GM19239 (cell line): ENCODE measurements at regions not wholly inside any gene's neighbourhood (a gene's known extent, or its start where the extent isn't known, plus 50 kb on each side); places are given as distances from the start of the nearest gene placed in this dataset.

Experiments
- DNase-seq: peaks from one replicate; pipeline ENCODE4 v3.0.0; 2011; ENCODE audit warnings: low spot score; ENCODE audit not compliant: insufficient read length
- FAIRE-seq: peaks from 2 replicates; lab custom pipeline; 2011; peaks lifted over from hg19 to GRCh38; lab: Jason Lieb, UNC

DNA sequence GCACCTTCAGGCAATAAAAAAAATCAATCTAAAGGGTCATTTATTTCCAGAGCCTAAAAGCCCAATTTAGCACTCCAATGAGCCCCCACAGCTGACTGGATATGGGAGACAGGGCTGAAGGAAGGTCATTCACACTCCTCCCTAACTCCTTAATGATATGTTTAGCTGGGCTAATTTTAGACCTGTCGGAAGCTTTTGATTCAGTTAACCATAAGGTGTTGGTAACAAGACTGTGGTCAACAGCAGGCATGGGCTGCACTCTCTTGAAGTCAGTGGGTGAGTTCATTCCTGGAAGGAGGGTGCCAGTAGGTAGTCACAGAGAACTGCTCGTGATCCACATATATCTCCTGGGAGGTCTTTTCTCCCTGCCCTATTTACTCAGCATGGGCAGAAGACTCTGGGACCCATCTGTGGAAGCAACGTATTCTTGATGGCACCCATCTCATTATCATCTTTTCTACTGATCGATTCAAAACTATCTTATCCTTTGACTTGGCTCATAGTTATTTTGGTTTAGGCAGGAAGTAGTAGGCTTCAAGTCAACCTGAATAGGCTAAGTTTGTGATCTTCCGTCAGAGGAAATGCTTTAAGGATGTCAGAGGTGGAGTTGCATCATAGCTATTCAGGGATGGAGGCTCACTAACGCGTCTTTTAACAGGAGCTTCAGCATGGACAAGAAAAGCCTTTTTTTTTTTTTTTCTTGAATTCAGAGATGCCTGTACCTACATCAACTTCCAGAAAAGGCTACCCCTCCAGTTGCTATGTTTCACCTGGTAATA is 367.7 kb upstream of the SLC30A5 start:
- FAIRE-seq: no peak
- no peak for DNase-seq

DNA sequence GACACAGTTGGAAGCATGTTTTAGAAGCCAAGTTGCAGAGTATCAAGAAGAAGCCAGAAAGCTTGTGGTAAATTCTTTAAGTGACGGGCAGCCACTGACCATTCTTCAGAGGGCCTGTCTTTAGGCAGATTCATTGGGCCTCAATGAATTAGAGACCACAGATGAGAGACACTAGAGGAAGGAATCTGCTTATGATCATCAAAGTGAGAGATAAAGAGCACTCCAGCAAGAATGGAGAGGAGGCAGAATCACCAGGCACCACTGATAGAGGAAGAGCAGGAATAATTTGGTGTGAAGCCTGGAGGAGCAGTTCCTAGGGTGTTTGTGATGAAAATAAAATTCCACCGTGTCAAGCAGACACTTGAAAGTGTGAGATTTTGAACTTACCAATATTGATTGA is 365.9 kb upstream of the SLC30A5 start:
- FAIRE-seq (no peak), DNase-seq (no peak)

DNA sequence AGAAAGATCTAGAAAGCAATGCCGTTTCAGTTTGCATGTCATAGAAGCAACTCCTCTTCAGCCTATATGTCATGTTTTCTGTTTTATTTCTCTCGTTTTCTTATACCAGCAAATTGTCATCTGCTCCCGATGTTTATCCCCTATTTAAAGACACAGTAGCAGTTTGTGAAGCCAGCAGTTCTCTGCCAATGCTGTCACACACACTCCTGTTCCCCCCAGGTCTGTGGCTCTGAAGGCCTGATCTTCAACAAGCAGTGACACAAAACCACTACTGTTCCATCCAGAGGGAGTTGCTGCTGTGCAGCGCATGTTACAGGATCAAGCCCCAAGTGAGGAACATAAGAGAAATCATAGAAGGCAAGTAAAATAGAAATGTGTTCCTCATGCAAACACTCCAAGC is 364.1 kb upstream of the SLC30A5 start:
- DNase-seq: no peak
- no peak for FAIRE-seq

DNA sequence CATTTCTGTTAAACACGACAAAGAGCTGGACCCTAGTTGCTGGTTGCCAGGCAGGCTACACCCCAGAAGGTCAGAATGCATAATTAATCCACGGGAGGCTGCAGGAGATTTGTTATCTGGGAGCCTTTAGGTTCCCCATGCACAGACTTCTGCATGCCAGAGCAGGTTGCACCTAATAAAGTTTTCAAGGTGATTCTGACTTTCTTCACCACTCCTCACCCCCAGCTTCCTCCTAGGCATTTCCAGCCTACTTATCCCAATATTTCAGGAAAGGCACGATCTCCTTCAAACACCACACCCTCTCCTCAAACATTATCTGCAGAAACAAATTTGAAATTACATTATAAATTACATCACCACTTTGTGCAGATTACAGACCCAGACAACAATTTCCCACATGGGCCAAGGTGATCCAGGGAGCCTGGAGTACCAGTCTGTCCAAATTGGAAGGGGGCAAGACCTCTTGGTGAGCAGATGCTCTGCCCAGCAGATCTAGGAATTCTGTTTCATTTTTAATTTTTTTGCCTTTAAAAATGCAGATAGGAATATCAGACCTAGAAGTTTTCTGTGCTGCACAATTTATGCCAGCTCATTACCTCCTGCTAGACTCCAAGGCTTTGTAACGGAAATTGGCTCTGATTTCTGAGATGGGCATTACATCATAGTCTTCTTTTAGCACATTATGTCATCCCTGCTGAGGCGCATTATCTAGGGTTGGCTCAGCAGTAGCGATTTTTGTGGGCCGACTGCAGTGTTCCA is 363.4 kb upstream of the SLC30A5 start:
- FAIRE-seq (no peak), DNase-seq (no peak)

DNA sequence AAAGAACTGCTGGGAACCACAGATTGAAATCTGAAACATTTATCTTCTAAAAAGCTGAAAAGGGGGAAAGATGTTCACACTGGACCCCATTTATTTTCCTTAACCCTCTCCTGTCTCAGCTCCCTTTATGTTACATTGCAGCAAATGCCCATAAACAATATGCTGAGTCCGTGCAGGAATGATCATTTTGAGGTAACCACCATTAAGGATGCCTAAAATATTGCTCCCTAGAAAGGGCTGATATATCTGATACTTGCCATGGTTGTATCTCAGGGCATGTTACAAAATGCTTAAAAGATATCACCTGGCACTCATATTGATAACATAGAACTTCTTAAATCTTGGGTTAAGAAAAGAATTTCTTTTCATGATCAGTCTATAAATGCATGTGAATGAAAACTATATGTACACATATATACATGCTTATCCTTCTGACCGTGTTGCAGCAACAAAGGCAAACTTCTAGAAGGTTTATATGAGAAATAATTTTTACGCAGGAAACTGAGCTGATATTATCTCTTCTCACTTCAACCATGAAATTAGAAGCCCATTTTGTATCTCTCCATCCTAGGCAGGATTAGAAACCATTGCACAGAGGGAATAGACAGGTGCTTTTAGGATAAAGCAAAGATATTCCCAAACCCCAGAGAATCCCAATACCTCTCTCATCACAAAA is 362.7 kb upstream of the SLC30A5 start:
- FAIRE-seq: no peak
- DNase-seq: no peak

DNA sequence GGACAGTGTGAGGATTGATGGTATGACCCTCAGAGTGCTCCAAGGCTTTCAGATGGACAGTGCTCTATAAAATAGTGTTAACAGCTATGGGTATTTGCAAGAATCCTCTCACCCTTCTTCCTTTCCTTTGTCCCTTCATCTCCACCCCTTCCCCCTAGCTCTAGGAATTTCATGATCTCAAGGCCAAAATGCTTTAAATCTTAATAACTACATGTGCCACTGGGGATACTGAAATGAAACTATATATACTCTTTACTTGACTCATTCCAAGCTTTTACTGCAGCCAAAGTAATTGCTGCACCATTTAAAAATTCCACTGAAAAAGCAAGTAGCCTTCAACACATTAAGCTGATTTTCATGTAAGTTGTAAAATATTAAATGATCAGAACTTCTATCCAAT is 361.6 kb upstream of the SLC30A5 start:
- DNase-seq (no peak), FAIRE-seq (no peak)

DNA sequence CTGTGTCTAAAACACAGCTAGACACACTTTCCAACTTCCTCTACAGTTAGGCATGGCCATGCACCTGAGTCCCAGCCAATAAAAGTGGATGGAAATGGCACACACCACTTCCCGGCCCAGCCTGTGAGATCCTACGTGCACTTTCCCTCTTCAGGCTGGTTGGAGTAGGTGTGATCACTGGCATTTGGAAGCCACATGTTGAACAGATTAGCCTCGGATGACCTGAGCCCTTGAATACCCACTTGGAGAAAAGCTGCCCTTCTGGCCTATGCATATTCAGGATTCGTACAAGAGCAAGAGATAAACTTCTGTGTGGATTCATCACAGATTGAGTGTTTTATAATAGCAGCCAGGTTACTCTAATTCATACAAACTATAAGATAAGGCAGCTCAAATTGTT is 359.0 kb upstream of the SLC30A5 start:
- no peak for DNase-seq
- no peak for FAIRE-seq

DNA sequence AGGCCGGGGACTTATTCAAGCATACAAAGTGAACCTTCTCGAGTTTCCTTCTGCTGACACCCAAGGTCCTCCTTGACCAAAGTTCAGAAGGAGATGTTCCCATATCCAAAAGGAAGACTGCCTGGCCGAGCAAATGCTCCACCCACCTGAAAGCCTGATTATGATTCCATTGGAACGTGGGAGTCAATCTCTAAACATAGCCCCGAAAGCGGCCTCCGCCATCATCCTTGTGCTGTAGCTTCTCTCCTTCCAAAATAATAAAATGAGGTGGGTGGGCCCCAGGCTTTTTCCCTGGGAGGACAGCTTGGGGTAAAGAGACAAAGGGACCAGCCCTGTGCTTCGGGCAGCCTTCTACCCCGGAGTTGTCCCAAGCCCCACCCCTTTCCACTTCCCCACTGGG is 355.6 kb upstream of the SLC30A5 start:
- DNase-seq (no peak), FAIRE-seq (no peak)

DNA sequence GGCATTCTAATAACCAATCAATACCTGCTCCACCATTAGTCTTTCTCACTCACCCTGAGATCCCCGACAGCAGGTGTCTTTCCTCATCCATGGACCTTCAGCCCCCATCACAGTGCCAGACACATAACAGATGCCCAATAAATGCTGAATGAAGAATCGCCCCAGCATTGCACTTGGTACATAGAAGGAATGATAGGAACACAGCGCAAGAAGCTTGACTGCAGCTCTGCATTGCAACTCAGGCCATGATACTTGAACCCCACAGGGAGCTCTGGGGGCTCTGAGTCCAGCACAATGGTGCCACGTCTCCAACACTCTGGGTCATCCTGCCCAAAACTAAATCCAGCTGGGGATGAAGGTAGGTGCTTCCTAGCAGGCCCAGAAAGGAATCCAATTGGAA is 355.0 kb upstream of the SLC30A5 start:
- FAIRE-seq: no peak

DNA sequence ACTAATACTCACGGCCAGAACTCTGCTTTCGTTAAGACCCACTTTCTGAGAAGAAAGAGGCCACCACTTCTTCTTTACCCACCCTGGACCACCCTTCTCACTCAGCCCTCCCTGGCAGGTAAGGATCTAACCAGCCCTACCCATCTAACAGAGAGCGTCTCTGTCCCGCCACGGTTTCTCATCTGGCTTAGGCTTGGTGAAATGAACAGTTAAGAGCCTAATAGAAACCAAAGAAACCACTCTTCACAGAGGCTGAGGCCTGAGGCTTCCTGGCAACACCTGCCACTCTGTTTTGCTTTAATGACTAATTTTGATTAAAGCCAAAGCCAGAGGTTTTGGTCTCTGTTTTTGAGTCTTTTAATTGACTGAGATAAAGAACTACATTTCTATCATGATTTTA is 354.1 kb upstream of the SLC30A5 start:
- FAIRE-seq: peak; percentile 59

More for the DNA sequence above, 355.0 kb upstream of the SLC30A5 start:
- DNase-seq: no peak

DNA sequence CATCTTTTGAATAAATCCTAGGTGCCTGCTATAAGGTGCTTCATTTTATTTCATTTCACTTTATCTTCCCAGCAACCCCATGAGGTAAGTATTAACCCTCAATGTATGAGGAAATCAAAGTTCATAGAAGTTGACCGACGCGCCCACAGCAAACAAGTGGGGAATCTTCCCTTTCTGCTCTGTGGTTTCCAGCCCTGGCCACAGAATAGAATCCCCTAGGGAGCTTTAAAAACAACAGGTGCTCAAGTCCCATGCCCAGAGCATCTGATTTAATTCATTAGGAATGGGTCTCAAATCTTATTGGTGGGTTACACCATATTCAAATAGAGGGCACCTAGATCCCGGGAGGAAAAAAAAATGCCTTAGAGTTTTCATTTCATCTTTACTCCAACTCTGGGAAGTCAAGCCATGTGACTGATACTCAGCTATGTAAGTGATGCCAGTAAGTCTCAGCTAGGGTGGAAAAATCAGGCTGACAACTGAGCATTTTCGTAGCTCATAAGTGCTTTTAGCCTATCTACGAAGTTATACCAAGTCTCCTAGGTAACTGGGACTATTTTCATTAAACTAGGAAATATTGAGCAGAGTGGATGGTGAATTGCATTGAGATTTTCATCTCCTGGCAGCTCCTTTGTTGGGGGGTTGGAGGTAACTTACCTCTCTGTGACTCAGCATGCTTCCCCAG is 353.4 kb upstream of the SLC30A5 start:
- peak; percentile 19 for DNase-seq
- FAIRE-seq: peak; percentile 89

More for the DNA sequence above, 354.1 kb upstream of the SLC30A5 start:
- peak; percentile 35 for DNase-seq

DNA sequence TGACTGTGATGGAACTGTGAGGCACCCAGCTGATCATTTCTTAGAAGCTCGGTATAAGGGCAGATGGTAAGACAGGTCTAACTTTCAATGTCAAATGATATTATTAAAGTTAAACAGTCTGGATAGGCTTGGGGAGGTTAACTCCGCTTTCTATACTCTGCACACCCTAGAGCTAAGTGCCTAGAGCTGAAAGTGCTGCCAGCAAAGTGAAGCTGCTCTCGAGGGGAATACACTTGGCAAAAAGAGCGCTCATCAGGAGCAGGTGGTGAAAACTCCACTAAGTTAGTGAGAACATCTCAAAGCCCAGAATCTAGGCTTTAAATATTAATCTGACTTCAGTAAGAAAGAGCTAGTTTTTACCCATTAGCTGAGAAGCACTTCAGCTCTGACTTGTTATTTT is 349.6 kb upstream of the SLC30A5 start:
- DNase-seq (no peak), FAIRE-seq (no peak)

DNA sequence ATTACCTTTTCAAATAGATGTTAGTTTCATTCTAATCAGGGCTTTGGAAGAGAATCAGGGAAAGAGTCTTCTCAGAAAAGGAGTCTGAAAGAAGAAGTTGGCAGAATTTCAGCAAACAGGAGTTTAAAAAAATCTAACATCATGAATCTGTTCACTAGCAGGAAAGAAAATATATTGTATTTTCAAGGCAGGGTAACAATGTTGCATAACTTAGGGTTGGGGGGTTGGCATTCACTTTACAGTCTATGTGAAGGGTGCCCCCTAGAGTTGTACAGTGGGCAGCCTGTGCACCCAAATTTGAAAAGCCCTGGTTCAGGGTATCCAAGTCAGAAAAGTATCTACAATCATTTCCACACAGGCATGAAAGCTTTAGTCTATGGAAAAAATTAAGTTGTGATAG is 348.4 kb upstream of the SLC30A5 start:
- DNase-seq (no peak), FAIRE-seq (no peak)

DNA sequence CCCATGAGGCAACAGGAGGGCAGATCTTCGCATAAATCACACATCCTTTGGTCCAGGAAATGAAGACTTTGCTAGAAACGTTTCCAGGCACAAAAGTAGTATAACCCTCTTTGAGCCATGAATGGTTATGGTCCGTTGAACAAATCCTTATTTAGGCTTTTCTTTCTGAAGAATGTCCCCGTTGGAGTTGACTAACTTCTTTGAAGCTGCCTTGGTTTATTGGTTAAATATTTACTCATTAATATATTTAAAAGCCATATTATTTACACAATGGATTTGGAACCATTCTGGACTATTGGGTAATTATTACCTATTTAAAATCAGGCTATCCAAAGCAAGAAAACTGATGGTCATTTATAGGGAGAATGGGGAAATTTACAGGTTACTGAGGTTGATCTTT is 347.6 kb upstream of the SLC30A5 start:
- DNase-seq (no peak), FAIRE-seq (no peak)

DNA sequence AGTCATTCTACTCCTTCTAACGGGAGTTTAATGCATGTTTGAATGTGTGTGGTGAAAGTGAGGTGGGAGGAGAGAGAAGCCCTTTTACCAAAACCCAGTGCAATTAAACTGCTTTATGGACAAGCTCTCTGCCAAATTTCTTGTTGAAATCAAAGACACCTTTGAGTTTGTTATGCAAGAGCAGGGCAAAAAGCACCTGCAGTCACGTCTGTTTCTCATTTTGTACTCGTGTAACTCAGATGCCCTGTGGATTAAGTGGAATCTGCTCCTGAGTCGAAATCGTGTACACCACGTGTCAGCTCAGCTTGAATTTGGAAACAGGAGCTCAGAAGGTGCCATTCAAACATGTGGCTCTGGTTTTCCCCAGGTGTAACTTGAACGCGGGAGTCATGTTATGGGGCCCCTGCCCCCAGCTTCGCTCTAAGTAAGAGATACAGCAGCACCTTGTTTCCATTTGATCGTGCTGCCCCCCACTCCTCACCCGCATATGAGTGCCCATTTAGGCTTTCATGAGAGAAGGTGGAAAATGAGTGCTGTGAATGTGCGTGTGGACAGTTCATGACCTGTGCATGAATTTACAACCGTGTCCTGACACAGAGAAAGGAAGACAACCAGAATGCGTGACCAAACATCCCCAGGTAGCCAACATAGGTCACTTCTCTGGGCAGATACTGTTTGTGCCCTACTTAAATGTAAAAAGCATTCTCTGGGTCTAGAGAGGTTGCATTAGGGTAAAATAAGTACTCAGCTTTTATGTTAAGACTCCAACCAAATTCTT is 347.0 kb upstream of the SLC30A5 start:
- no peak for FAIRE-seq

DNA sequence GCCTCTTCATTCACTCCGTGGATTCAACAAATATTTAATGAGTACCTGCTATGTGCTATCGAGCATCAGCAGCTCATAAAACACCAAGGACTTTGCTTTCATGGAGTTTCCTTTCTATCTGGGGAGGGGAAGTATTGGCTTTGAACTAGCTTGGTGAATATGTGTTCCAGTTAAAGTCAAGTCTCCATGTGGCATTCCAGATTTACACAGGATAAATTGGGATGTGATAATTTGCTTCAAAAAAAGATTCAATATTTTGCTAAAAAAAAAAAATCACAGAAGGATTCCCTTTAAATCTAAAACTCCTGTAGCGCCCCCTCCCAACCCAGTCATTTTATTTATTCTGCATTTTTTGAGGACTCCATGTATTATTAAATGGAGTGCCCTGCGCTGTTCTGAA is 346.3 kb upstream of the SLC30A5 start:
- FAIRE-seq (no peak), DNase-seq (no peak)

More for the DNA sequence above, 347.0 kb upstream of the SLC30A5 start:
- no peak for DNase-seq

DNA sequence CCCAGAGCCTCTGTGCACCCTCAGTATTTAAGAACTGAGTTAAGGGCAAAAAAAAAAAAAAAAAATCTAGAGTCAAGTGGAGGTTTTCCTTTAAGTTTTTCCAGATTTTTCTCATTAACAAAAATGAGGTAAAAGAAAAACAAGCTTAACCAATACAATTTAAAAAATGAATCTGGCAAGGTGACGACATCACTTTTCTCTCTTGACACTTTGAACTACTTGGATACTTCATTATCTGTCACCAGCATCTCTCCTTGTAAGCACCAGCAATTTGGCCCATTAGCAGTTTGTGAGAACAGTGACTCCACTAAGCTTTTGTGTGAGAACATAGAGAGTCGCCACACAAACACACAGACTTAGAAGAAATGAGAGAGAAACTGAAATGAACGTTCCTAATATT is 345.7 kb upstream of the SLC30A5 start:
- FAIRE-seq (no peak), DNase-seq (no peak)

DNA sequence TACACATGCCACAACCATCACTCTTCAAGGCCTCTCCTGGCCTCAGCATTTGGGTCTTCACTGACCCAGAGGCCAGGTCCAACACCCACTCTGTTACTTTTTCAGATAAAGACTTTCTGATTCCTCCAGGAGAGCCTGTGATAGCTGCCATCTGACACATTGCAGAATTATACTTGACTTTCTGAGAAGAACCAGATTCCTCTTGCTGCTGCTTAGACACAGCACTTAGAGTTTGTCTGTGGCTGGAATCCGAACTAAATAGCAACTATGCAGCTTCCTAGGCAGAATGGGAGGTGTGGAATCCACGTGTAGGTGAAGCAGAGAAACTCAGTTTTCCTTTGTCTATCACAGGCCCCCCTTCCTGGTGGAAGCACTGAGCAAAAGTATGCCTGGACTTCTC is 344.7 kb upstream of the SLC30A5 start:
- DNase-seq (no peak), FAIRE-seq (no peak)

DNA sequence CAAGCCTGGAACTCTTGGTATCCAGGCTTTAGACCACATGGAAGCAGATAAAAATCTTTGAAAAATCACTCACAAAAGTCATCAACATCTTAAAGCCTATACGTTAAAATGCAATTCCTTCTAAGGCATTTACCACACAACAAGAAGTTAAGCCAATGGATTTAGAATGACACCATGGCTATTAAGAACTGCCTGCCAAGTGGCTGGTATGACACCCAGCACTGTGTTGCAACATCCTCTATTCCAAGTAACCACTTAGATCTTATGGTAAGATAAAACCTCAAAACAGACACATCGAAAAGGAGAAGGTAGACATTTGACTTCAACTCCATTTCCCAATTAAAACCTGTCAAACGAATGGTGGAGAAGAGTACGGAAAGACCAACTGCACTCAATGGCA is 344.2 kb upstream of the SLC30A5 start:
- DNase-seq (no peak), FAIRE-seq (no peak)

DNA sequence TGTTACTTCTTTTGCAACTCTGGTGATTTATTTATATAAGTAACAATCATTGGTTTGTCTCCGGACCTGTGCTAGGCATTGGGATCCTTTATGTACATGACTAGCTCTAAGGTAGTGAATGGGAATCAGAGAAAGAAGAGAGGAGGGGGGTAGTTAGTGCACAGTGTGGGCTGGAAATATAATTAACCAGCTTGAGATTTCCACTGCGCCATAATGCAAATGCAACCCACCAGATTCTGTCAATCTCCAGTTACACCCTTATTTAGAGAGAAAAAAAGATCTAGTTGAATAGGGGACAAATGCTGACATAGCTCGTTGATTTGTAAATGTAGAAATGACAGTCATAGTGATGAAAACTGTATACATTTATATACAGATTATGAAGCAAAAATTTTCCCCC is 342.2 kb upstream of the SLC30A5 start:
- FAIRE-seq: no peak
- DNase-seq: no peak
